ENCODE measurements at regions not wholly inside any gene's neighbourhood (a gene's known extent, or its start where the extent isn't known, plus 50 kb on each side); places are given as distances from the start of the nearest gene placed in this dataset.

GRCh38 chr6:94300424-94301144 lies 881.2 kb upstream of the EPHA7 start:
- Histone ChIP-seq H3K27ac (ENCODE audit: low read length) (no peak overlapping the region), H3K4me3 (ENCODE audit: low read length) (no peak overlapping the region), H4K20me1 (ENCODE audit: insufficient read depth, low read length) (no peaks in the 10 kb centered on the region), H3K79me2 (ENCODE audit: low read length) (no peaks in the 10 kb centered on the region), H3K9me3 (replicated peaks; ENCODE audit: insufficient read depth, low read length) (no peaks in the 10 kb centered on the region), H2AFZ (ENCODE audit: low read length) (no peak overlapping the region), H3K9me2 (replicated peaks; ENCODE audit: insufficient read depth, low read length) (no peaks in the 10 kb centered on the region), H3K27me3 (replicated peaks; ENCODE audit: insufficient read depth, low read length) (no peaks in the 10 kb centered on the region), H3F3A (ENCODE audit: insufficient read depth, low read length) (no peaks in the 10 kb centered on the region), H3K36me3 (replicated peaks; ENCODE audit: insufficient read depth, low read length) (no peaks in the 10 kb centered on the region), H3K9ac (ENCODE audit: low read length) (no peak overlapping the region), H3K4me2 (ENCODE audit: low read depth, low read length) (no peak overlapping the region), H3K4me1 (ENCODE audit: low read length) (no peaks in the 10 kb centered on the region)
- TF ChIP-seq EZH2phosphoT487 (IDR thresholded peaks at IDR 0.05; ENCODE audit: low read length), result no peak
- no peak for TF ChIP-seq CTCF (IDR thresholded peaks at IDR 0.05; ENCODE audit: low read length)
- TF ChIP-seq EZH2 (optimal IDR thresholded peaks at IDR 0.05; ENCODE audit: low read depth, low read length), result no peak
- no peak for DNase-seq

DNA sequence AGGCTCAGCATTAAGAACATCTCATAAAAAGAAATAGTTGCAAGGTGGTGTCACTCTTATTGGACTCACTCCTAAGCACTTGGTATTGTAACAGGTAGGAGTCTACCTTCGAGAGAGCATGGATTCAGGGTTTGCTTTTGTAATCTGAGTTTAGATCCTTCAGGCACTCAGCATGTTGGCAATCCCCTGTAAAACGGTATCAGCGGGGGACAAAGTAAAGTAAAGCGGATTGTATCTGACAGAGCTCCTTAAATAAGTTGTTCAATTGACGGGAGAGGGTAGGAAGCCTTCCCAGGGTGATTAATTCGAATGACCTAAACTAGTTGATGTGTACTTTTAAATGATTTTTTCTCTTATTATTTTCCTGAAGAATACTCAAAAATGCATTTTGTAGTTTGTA lies 869.8 kb upstream of the EPHA7 start:
- no peak for DNase-seq

GRCh38 chr6:94278146-94278545 lies 858.8 kb upstream of the EPHA7 start:
- no peak for TF ChIP-seq EZH2 (optimal IDR thresholded peaks at IDR 0.05; ENCODE audit: low read depth, low read length)
- TF ChIP-seq EZH2phosphoT487 (IDR thresholded peaks at IDR 0.05; ENCODE audit: low read length), result no peak
- TF ChIP-seq CTCF (IDR thresholded peaks at IDR 0.05; ENCODE audit: low read length), result no peak
- H3K4me1 ChIP-seq (ENCODE audit: low read length), result no peaks in the 10 kb centered on the region
- H3K9ac ChIP-seq (ENCODE audit: low read length), result no peak overlapping the region
- H3K79me2 ChIP-seq (ENCODE audit: low read length), result no peaks in the 10 kb centered on the region
- no peaks in the 10 kb centered on the region for H3F3A ChIP-seq (ENCODE audit: insufficient read depth, low read length)
- no peaks in the 10 kb centered on the region for H3K9me3 ChIP-seq (replicated peaks; ENCODE audit: insufficient read depth, low read length)
- no peaks in the 10 kb centered on the region for H3K36me3 ChIP-seq (replicated peaks; ENCODE audit: insufficient read depth, low read length)
- H3K27me3 ChIP-seq (replicated peaks; ENCODE audit: insufficient read depth, low read length), result no peaks in the 10 kb centered on the region
- no peak overlapping the region for H3K27ac ChIP-seq (ENCODE audit: low read length)
- H2AFZ ChIP-seq (ENCODE audit: low read length), result no peak overlapping the region
- DNase-seq, result no peak
- no peak overlapping the region for H3K4me2 ChIP-seq (ENCODE audit: low read depth, low read length)
- H4K20me1 ChIP-seq (ENCODE audit: insufficient read depth, low read length), result no peaks in the 10 kb centered on the region
- H3K4me3 ChIP-seq (ENCODE audit: low read length), result no peak overlapping the region
- H3K9me2 ChIP-seq (replicated peaks; ENCODE audit: insufficient read depth, low read length), result no peaks in the 10 kb centered on the region

More for the DNA sequence above, 869.8 kb upstream of the EPHA7 start:
- no peak overlapping the region for H3K27ac ChIP-seq (ENCODE audit: low read length)
- H3K4me2 ChIP-seq (ENCODE audit: low read depth, low read length), result no peak overlapping the region
- no peaks in the 10 kb centered on the region for H4K20me1 ChIP-seq (ENCODE audit: insufficient read depth, low read length)
- H3K36me3 ChIP-seq (replicated peaks; ENCODE audit: insufficient read depth, low read length), result no peaks in the 10 kb centered on the region
- no peak overlapping the region for H2AFZ ChIP-seq (ENCODE audit: low read length)
- H3K79me2 ChIP-seq (ENCODE audit: low read length), result no peaks in the 10 kb centered on the region
- no peaks in the 10 kb centered on the region for H3K27me3 ChIP-seq (replicated peaks; ENCODE audit: insufficient read depth, low read length)
- TF ChIP-seq CTCF (IDR thresholded peaks at IDR 0.05; ENCODE audit: low read length) (no peak), EZH2phosphoT487 (IDR thresholded peaks at IDR 0.05; ENCODE audit: low read length) (no peak), EZH2 (optimal IDR thresholded peaks at IDR 0.05; ENCODE audit: low read depth, low read length) (no peak)
- H3K9me2 ChIP-seq (replicated peaks; ENCODE audit: insufficient read depth, low read length), result no peaks in the 10 kb centered on the region
- no peaks in the 10 kb centered on the region for H3K9me3 ChIP-seq (replicated peaks; ENCODE audit: insufficient read depth, low read length)
- H3F3A ChIP-seq (ENCODE audit: insufficient read depth, low read length), result no peaks in the 10 kb centered on the region
- H3K9ac ChIP-seq (ENCODE audit: low read length), result no peak overlapping the region
- no peak overlapping the region for H3K4me3 ChIP-seq (ENCODE audit: low read length)
- H3K4me1 ChIP-seq (ENCODE audit: low read length), result no peaks in the 10 kb centered on the region

All from MM.1S (cell line).